ENCODE measurements at regions not wholly inside any gene's neighbourhood (a gene's known extent, or its start where the extent isn't known, plus 50 kb on each side); places are given as distances from the start of the nearest gene placed in this dataset.

DNA sequence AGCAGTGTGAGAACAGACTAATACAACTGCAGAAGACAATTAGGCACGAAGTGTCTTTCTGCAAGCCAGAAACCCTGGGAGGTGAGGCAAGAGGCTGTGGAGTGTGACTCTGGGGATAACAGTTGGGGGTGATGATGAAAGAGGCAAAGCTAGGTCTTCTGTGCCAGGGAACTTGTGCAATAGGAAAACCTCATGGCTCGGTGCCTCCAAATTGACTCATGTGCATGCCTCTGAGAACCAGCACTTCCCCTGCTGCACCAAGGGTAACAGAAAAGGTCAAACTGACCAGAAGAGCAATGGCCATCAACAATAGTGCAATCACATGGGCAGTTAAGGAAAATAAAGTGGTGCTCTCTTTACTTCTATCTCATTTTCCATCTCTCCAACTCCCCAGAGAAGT, 136.4 kb downstream of the SCG2 start:
- Mint-ChIP-seq H3K36me3 (ENCODE audit: low read depth) (no peaks in the 10 kb centered on the region), H3K4me3 (no peak overlapping the region), H3K27ac (no peak overlapping the region), H3K9me3 (no peaks in the 10 kb centered on the region), H3K4me1 (no peaks in the 10 kb centered on the region), H3K27me3 (no peaks in the 10 kb centered on the region)
- ChIA-PET CTCF (no interaction called here), POLR2A (no interaction called here)
- DNase-seq, result no peak

DNA sequence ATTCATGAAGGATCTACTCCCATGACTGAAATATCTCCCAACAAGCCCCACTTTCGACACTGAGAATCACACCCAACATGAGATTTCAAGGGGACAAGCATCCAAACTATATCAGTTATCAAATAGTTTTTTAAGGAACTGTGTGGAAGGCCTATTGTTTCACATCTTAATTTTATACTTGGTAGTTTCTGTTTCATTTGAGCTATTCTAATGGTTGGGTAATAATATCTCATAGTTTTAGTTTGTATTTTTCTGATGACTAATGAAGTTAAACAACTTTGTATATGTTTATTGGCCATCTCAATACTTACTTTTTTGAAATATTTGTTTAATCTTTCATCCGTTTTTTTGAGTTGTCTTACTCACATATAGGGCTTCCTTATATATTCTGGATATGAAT, 135.0 kb downstream of the SCG2 start:
- Mint-ChIP-seq H3K27ac (no peak overlapping the region), H3K27me3 (no peaks in the 10 kb centered on the region), H3K4me1 (no peaks in the 10 kb centered on the region), H3K4me3 (no peak overlapping the region), H3K9me3 (no peaks in the 10 kb centered on the region), H3K36me3 (ENCODE audit: low read depth) (no peaks in the 10 kb centered on the region)
- DNase-seq, result no peak
- ChIA-PET CTCF (no interaction called here), POLR2A (no interaction called here)

DNA sequence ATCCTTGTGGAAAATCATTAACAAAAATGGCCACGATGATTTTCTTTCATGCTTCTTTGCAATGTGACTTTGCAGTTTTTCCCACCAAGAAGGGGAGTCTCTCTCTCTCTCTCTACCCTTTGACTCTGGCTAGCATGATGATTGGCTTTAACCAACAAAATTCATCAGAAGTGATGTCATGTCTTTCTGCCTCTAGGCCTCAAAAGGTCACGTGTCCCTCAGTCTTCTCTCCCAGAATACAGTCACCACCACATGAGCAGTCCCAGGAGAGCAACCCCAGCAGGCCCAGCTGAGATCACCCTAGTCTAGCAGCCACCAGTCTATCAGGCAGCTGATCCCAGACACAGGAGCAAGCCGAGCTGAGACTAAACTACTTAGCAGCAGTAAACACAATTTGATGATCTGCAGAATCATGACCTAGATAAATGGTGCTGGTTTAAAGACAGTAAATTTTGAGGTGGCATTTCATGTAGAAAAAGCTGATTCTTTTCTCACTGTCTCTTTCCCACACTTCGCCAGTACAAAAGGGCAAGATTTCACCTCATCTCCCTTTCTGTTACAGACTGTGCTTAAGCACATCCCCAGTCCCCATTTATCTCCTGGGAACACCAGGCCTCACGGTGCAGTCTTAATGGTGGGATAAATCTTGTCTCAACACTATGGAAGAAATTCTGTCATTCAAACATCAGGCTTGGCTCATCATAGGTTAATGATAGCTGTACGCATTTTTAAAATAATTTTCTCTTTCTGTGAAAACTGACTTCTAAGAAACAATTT, 132.7 kb downstream of the SCG2 start:
- POLR2A ChIA-PET, result no interaction called here

DNA sequence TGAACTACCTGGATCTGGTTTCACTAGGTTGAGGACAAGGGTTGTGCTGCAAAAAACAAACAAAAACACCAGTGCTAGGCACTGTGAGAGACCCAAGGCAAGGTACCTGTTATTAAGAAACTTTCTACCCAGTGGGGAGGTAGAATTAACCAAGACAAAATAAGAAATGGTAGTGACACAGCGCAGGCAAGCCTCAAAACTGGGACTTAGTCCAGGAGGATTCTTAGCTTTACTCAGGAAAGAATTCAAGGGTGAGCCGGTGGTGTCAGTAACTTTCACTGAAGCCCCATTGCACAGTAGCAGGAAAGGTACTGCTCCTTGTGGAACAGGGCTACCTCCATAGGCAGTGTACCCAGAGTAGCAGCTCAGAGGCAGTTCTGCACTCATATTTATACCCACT, 131.6 kb downstream of the SCG2 start:
- CTCF ChIA-PET, result no interaction called here
- Mint-ChIP-seq H3K27ac (no peak overlapping the region), H3K27me3 (no peaks in the 10 kb centered on the region), H3K4me1 (no peaks in the 10 kb centered on the region), H3K9me3 (no peaks in the 10 kb centered on the region), H3K36me3 (ENCODE audit: low read depth) (no peaks in the 10 kb centered on the region), H3K4me3 (no peak overlapping the region)
- POLR2A ChIA-PET, result no interaction called here
- DNase-seq, result no peak

More for the DNA sequence above, 132.7 kb downstream of the SCG2 start:
- no peaks in the 10 kb centered on the region for H3K27me3 Mint-ChIP-seq
- no peak for DNase-seq
- CTCF ChIA-PET, result no interaction called here
- no peaks in the 10 kb centered on the region for H3K9me3 Mint-ChIP-seq
- no peak overlapping the region for H3K4me3 Mint-ChIP-seq
- no peaks in the 10 kb centered on the region for H3K4me1 Mint-ChIP-seq
- H3K36me3 Mint-ChIP-seq (ENCODE audit: low read depth), result no peaks in the 10 kb centered on the region
- no peak overlapping the region for H3K27ac Mint-ChIP-seq

DNA sequence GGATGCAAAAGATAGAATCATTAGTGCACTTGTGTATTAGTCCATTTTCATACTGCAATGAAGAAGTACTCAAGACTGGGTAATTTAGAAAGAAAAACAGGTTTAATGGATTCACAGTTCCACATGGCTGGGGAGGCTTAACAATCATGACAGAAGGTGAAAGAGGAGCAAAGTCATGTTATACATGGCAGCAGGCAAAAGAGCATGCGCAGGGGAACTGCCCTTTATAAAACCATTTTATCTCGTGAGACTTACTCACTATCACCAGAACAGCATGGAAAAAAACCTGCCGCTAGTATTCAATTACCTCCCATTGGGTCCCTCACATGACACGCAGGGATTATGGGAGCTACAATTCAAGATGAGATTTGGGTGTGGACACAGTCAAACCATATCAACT, 129.4 kb downstream of the SCG2 start:
- H3K27ac Mint-ChIP-seq, result no peak overlapping the region
- no peaks in the 10 kb centered on the region for H3K27me3 Mint-ChIP-seq
- POLR2A ChIA-PET, result no interaction called here
- H3K4me1 Mint-ChIP-seq, result no peaks in the 10 kb centered on the region
- no peaks in the 10 kb centered on the region for H3K9me3 Mint-ChIP-seq
- DNase-seq, result no peak
- CTCF ChIA-PET, result no interaction called here
- H3K36me3 Mint-ChIP-seq (ENCODE audit: low read depth), result no peaks in the 10 kb centered on the region
- H3K4me3 Mint-ChIP-seq, result no peak overlapping the region

DNA sequence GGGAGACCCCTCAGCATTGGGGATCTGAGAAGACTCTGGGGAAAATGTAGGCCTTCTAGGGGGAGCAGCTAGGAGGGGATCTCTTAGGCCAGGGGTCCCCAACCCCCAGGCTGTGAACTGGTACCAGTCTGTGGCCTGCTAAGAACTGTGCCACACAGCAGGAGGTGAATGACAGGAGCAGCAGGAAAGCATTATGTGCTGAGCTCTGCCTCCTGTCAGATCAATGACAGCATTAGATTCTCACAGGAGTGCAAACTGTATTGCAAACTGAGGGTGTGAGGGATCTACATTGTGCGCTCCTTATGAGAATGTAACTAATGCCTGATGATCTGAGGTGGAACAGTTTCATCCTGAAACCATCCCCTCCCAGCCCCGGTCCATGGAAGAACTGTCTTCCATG, 127.3 kb downstream of the SCG2 start:
- H3K27ac Mint-ChIP-seq, result no peak overlapping the region
- CTCF ChIA-PET, result no interaction called here
- no peaks in the 10 kb centered on the region for H3K27me3 Mint-ChIP-seq
- H3K36me3 Mint-ChIP-seq (ENCODE audit: low read depth), result no peaks in the 10 kb centered on the region
- no peak overlapping the region for H3K4me3 Mint-ChIP-seq
- no peak for DNase-seq
- POLR2A ChIA-PET, result no interaction called here
- H3K9me3 Mint-ChIP-seq, result no peaks in the 10 kb centered on the region
- no peaks in the 10 kb centered on the region for H3K4me1 Mint-ChIP-seq

DNA sequence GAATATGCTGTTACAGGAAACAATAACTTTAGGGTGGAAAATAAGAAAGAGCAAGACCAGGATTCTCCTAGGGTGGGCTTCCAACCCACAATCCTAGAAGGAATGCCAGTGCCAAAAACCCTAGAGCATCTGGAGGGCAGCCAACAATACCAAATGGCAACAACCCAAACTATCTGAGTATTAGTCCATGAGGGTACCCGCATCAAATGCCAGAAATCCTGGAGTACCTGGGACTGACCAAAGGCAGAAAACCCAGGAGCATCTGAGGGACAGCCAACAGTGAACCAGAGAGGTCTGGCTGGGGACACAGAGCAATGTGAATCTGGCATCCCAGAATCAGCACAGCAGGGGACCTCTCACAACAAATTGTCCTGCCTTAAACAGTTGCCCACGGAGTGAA, 126.3 kb downstream of the SCG2 start:
- ChIA-PET POLR2A (no interaction called here), CTCF (no interaction called here)
- no peak for DNase-seq
- no peak overlapping the region for H3K27ac Mint-ChIP-seq
- no peaks in the 10 kb centered on the region for H3K27me3 Mint-ChIP-seq
- no peak overlapping the region for H3K4me3 Mint-ChIP-seq
- no peaks in the 10 kb centered on the region for H3K4me1 Mint-ChIP-seq
- no peaks in the 10 kb centered on the region for H3K9me3 Mint-ChIP-seq
- H3K36me3 Mint-ChIP-seq (ENCODE audit: low read depth), result no peaks in the 10 kb centered on the region

DNA sequence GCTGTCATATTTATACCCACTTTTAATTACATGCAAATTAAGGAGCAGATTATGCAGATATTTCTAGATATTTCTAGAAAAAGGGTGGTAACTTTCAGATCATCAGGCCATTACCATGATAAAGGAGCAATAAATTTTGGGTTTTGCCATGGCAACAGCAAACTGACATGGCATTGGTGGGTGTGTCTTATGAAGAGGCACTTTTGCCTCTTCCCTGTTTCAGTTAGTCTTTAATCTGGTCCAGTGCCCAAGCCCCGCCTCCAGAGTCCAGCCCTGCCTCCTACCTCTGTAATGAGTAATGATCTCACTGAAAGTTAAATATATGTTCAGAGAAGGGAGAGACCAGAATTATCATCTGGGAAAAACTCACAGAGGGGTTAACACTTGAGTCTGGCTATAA, 124.8 kb downstream of the SCG2 start:
- ChIA-PET POLR2A (no interaction called here), CTCF (no interaction called here)
- Mint-ChIP-seq H3K36me3 (ENCODE audit: low read depth) (no peaks in the 10 kb centered on the region), H3K27me3 (no peaks in the 10 kb centered on the region), H3K27ac (no peak overlapping the region), H3K4me3 (no peak overlapping the region), H3K9me3 (no peaks in the 10 kb centered on the region), H3K4me1 (no peaks in the 10 kb centered on the region)
- DNase-seq, result no peak

DNA sequence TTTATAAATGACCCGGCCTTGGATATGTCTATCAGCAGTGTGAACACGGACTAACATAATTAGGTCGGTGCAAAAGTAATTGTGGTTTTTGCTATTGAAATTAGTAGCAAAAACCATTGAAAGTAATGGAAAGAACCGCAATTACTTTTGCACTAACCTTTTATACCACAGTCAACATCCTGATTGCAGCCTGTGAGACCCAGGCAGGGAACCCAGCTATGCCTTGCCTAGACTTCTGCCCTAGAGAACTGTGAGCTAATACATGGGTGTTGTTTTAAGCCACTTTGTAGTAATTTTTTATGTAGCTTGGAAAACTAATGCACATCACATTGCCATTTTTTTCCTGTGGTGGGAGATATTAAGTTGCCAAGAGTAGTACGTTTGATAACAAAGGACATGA, 120.7 kb downstream of the SCG2 start:
- ChIA-PET CTCF (no interaction called here), POLR2A (no interaction called here)
- Mint-ChIP-seq H3K27me3 (no peaks in the 10 kb centered on the region), H3K4me1 (no peaks in the 10 kb centered on the region), H3K27ac (no peak overlapping the region), H3K4me3 (no peak overlapping the region), H3K9me3 (no peaks in the 10 kb centered on the region), H3K36me3 (ENCODE audit: low read depth) (no peaks in the 10 kb centered on the region)
- DNase-seq, result no peak

DNA sequence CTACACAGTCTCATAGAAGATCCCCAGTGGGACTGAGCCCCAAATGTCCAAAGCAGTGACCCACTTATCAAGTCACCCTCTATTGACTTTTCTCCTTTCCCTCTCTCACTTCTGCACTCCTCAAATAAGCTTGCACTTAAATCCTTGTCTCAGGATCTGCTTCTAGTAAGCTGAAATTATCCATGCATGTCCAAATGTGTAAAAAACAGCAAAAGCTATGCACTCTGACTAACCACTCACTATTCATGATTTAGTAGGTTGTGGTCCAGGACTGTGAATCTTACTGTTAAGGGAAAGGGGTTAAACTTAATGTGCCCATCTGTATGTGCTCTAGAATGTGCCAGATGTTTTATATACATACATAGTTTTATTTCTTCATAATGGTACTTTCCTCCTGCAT, 115.4 kb downstream of the SCG2 start:
- Mint-ChIP-seq H3K4me1 (no peaks in the 10 kb centered on the region), H3K27ac (no peak overlapping the region), H3K9me3 (no peaks in the 10 kb centered on the region), H3K36me3 (ENCODE audit: low read depth) (no peaks in the 10 kb centered on the region), H3K4me3 (no peak overlapping the region), H3K27me3 (no peaks in the 10 kb centered on the region)
- no peak for DNase-seq
- POLR2A ChIA-PET, result no interaction called here
- CTCF ChIA-PET, result no interaction called here

DNA sequence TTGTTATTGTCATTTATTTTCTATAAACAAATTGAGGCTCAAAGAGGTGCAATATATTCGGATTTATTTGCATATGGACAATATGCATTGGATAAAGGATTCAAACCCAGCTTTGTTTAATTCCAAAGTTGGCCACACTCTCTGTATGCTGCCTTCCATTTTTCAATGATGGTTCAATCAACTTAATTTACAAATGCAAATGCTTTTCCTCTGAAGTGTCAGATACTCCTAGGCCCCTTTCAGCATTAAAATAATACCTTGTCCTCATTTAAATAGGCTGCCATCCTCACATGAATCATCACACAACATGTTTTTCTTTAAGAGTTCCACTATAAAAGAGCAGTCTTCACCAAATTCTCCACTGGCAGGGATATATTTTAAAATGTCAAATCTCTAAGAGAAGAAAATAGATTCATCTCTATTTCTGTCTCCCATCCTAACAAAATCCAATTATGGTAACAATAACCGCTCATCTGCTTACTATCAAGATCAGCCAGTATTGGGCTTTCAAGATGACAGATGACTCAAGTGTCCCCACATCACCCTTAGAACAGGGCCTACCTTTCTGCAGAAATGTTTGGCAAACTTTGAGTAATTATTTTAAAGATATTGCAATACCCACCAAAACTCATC, 114.8 kb downstream of the SCG2 start:
- CTCF ChIA-PET, result no interaction called here
- POLR2A ChIA-PET, result no interaction called here
- H3K27me3 Mint-ChIP-seq, result no peaks in the 10 kb centered on the region

DNA sequence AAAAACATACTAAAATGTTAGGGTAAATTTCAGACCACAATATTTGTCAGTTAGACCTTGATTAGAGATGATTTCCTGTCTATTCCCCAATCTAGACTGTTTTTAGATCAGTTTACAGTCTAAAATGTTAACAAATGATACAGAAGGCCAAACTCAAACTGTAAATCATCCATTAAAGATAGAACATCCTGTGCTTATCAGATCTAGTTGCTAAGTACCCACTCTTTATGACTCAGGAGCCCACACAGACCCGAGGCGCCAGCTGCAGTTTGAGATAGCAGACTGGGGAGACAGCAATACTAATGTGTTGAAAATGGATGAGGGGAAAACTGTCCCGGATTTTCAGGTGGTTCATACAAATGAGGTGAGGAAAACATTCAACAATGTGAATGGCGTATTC, 113.3 kb downstream of the SCG2 start:
- Mint-ChIP-seq H3K4me1 (no peaks in the 10 kb centered on the region), H3K4me3 (no peak overlapping the region), H3K9me3 (no peaks in the 10 kb centered on the region), H3K27me3 (no peaks in the 10 kb centered on the region), H3K36me3 (ENCODE audit: low read depth) (no peaks in the 10 kb centered on the region), H3K27ac (no peak overlapping the region)
- no peak for DNase-seq
- ChIA-PET CTCF (interaction anchor here (0.5 kb wide), 1 partner anchor 1716 kb away, joined by 3 read pairs; no protein-coding TSS in a partner anchor), POLR2A (no interaction called here)

More for the DNA sequence above, 114.8 kb downstream of the SCG2 start:
- no peak overlapping the region for H3K27ac Mint-ChIP-seq
- no peaks in the 10 kb centered on the region for H3K36me3 Mint-ChIP-seq (ENCODE audit: low read depth)
- H3K4me1 Mint-ChIP-seq, result no peaks in the 10 kb centered on the region
- H3K9me3 Mint-ChIP-seq, result no peaks in the 10 kb centered on the region
- no peak overlapping the region for H3K4me3 Mint-ChIP-seq
- no peak for DNase-seq

DNA sequence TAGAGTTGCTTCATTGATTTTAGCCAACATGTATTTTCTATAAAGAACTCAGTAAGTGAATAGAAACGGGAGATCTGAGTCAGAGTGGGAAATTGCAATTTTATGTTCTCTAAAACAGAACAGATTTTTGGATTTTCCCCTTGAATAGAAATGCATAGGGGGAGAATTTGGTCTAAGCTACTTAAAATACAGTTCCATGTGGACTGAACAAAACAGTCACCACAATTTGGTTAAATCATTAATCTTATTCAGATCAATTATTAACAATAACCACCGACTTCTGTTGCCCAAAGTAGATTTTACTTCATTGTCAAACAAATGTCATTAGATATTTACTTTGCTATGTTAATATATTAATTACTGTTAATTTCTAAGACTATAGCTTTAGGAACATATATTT, 107.7 kb downstream of the SCG2 start:
- CTCF ChIA-PET, result no interaction called here
- Mint-ChIP-seq H3K36me3 (ENCODE audit: low read depth) (no peaks in the 10 kb centered on the region), H3K9me3 (no peaks in the 10 kb centered on the region), H3K27me3 (no peaks in the 10 kb centered on the region), H3K4me3 (no peak overlapping the region), H3K27ac (no peak overlapping the region), H3K4me1 (no peaks in the 10 kb centered on the region)
- POLR2A ChIA-PET, result no interaction called here
- no peak for DNase-seq

DNA sequence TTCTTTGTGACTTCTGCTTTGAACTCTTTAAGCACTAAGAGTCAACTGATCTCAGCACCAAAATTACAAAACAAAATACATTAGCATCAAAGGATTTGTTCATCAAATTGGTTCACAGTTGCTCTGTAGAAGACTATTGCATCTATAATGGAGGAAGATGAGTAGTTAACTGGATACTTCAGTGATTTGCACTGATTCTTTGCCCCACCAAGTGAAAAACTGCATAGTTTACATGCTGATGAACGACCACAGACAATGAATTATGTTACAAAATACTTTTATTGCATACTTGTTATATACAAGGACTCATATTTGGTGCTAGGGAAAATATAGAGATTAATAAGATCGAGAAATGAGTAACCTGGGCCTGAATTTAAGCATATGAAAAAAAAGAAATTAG, 107.2 kb downstream of the SCG2 start:
- DNase-seq, result no peak
- Mint-ChIP-seq H3K27ac (no peak overlapping the region), H3K27me3 (no peaks in the 10 kb centered on the region), H3K36me3 (ENCODE audit: low read depth) (no peaks in the 10 kb centered on the region), H3K4me1 (no peaks in the 10 kb centered on the region), H3K9me3 (no peaks in the 10 kb centered on the region), H3K4me3 (no peak overlapping the region)
- ChIA-PET CTCF (no interaction called here), POLR2A (no interaction called here)
